Caco-2 (cell line): ENCODE measurements at regions not wholly inside any gene's neighbourhood (a gene's known extent, or its start where the extent isn't known, plus 50 kb on each side); places are given as distances from the start of the nearest gene placed in this dataset.

ENCODE experiments used
- BruUV-seq: library from RNA; stranded (reverse); fragments of 400-500 nt; replicated peaks from 2 replicates; lab custom pipeline; 2021; lab: Mats Ljungman, UMichigan
- CTCF ChIA-PET: fragments of 300-600 bp; sonication (Branson Sonifier 250); formaldehyde crosslinking; loops from one replicate; lab custom pipeline; 2022; ENCODE audit warnings: antibody characterized with exemption; lab: Charles Lee
- POLR2A ChIA-PET: fragments of 300-600 bp; sonication (Branson Sonifier 250); formaldehyde crosslinking; loops from one replicate; lab custom pipeline; 2022; ENCODE audit warnings: antibody characterized with exemption; lab: Charles Lee
- DNase-seq, 2 experiments: peaks; one replicate each; pipeline versions ENCODE4 v3.0.0 to v3.0.0-alpha.2; 2020 to 2022
- H3K27me3 ChIP-seq: replicated peaks from 2 replicates; pipeline ENCODE4 v1.6.0; 2011; ENCODE audit warnings: low read length; ENCODE audit not compliant: control insufficient read depth, insufficient read depth
- H3K36me3 ChIP-seq: 2 replicates; pipeline ENCODE4 v1.5.1; 2011; ENCODE audit warnings: low read length; ENCODE audit not compliant: control insufficient read depth, insufficient read depth
- H3K4me1 ChIP-seq: fragments of 250-450 bp; sonication (Bioruptor Pico); 2 replicates; pipeline ENCODE4 v1.5.1; 2020; ENCODE audit warnings: mild to moderate bottlenecking
- H3K4me3 ChIP-seq: 2 replicates; pipeline ENCODE4 v1.5.1; 2011; ENCODE audit warnings: low read depth, mild to moderate bottlenecking, control low read depth, low read length
- H3K9me3 ChIP-seq: fragments of 250-450 bp; sonication (Bioruptor Pico); 2 replicates; pipeline ENCODE4 v1.5.1; 2020; ENCODE audit warnings: mild to moderate bottlenecking, moderate library complexity
- H3K27ac Mint-ChIP-seq: one replicate; pipeline ENCODE4 v1.8.0; 2022; ENCODE audit warnings: mixed read lengths; ENCODE audit not compliant: unreplicated experiment
- H3K27me3 Mint-ChIP-seq: one replicate; pipeline ENCODE4 v1.8.0; 2022; ENCODE audit warnings: mixed read lengths; ENCODE audit not compliant: insufficient read depth, unreplicated experiment
- H3K36me3 Mint-ChIP-seq: one replicate; pipeline ENCODE4 v1.8.0; 2022; ENCODE audit warnings: mild to moderate bottlenecking, mixed read lengths; ENCODE audit not compliant: insufficient read depth, unreplicated experiment
- H3K4me1 Mint-ChIP-seq: one replicate; pipeline ENCODE4 v1.8.0; 2022; ENCODE audit warnings: low read depth, mixed read lengths; ENCODE audit not compliant: unreplicated experiment
- H3K4me3 Mint-ChIP-seq: one replicate; pipeline ENCODE4 v1.8.0; 2022; ENCODE audit warnings: mild to moderate bottlenecking, moderate library complexity, mixed read lengths; ENCODE audit not compliant: unreplicated experiment
- H3K9me3 Mint-ChIP-seq: one replicate; pipeline ENCODE4 v1.8.0; 2022; ENCODE audit warnings: mixed read lengths; ENCODE audit not compliant: unreplicated experiment
- intact Hi-C: fragments of 100-400 bp; cut with micrococcal nuclease; formaldehyde crosslinking; loops from one replicate; pipeline ENCODE4 v1.10.0; 2022; ENCODE audit not compliant: unreplicated experiment
- TF ChIP-seq, protein P1 (sequence below), 2 experiments: fragments of 200-600 bp in 1 of 2; IDR thresholded peaks; 1 replicate in 1 of 2; 2 replicates in 1 of 2; pipeline versions ENCODE4 v1.5.1 to v1.8.0; 2011 to 2022; ENCODE audit warnings: antibody characterized with exemption in 1 of 2, control low read depth in 1 of 2, inconsistent platforms in 1 of 2, low read depth in 1 of 2, low read length in 1 of 2, mild to moderate bottlenecking in 1 of 2, moderate library complexity in 1 of 2; ENCODE audit not compliant: insufficient read depth in 1 of 2, severe bottlenecking in 1 of 2, unreplicated experiment in 1 of 2

DNA sequence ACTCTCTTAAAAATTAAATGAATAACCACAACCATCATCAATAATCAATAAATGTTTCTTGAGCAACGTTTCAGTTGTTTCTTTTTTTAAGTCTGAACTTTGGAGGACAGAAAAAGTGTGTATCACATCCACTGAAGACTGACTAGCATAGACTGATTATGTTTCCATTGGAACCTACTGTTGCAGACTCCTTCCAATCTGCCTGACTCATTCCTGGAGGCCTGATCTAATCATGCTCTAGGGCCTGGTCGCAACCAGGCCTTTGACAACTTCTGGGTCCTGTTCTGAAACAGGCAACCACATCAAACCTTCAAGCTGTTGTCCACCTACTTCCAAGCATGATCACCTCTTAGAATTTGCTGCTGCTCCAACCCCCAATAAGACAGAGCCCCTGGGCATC lies 109.2 kb upstream of the NUDT7 start:
- DNase-seq = no peak
- ChIA-PET POLR2A (no interaction called here), CTCF (no interaction called here)
- Mint-ChIP-seq H3K9me3 (no peaks in the 10 kb centered on the region), H3K27ac (no peak overlapping the region), H3K27me3 (peaks cover 26% of the 10 kb centered on the region), H3K4me1 (no peaks in the 10 kb centered on the region), H3K36me3 (no peaks in the 10 kb centered on the region), H3K4me3 (no peak overlapping the region)
- Histone ChIP-seq H3K4me1 (no peaks in the 10 kb centered on the region), H3K4me3 (no peak overlapping the region), H3K27me3 (no peaks in the 10 kb centered on the region), H3K36me3 (no peaks in the 10 kb centered on the region), H3K9me3 (no peaks in the 10 kb centered on the region)
- BruUV-seq = no TSS peak
- intact Hi-C loops = no loop called here
- TF ChIP-seq, protein P1, sequence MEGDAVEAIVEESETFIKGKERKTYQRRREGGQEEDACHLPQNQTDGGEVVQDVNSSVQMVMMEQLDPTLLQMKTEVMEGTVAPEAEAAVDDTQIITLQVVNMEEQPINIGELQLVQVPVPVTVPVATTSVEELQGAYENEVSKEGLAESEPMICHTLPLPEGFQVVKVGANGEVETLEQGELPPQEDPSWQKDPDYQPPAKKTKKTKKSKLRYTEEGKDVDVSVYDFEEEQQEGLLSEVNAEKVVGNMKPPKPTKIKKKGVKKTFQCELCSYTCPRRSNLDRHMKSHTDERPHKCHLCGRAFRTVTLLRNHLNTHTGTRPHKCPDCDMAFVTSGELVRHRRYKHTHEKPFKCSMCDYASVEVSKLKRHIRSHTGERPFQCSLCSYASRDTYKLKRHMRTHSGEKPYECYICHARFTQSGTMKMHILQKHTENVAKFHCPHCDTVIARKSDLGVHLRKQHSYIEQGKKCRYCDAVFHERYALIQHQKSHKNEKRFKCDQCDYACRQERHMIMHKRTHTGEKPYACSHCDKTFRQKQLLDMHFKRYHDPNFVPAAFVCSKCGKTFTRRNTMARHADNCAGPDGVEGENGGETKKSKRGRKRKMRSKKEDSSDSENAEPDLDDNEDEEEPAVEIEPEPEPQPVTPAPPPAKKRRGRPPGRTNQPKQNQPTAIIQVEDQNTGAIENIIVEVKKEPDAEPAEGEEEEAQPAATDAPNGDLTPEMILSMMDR (IDR thresholded peaks at IDR 0.05; ENCODE audit: insufficient read depth in 1 of 2, low read depth in 1 of 2, low read length in 1 of 2, severe bottlenecking in 1 of 2, unreplicated experiment in 1 of 2) = no peak

DNA sequence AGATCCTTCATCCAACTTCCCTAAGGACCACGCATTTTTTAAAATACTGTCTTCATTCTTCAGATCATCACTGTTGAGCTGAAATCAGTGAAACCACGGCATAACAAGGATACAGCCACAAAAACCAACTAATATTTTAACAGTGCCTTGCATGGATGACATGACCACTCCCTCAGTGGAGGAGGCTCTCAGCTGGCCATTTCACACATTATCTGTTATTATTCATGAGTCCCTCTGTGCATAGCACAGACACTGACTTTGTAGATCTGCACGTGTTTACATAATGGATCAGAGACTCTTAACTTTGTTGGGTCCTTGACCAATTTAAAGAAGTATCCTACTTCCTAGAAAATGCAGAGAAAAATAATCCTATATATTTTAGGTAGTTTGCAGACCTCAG lies 104.8 kb upstream of the NUDT7 start:
- Mint-ChIP-seq H3K4me1 (no peaks in the 10 kb centered on the region), H3K4me3 (no peak overlapping the region), H3K27me3 (peaks cover 30% of the 10 kb centered on the region), H3K36me3 (no peaks in the 10 kb centered on the region), H3K9me3 (no peaks in the 10 kb centered on the region), H3K27ac (no peak overlapping the region)
- ChIA-PET POLR2A (no interaction called here), CTCF (no interaction called here)
- TF ChIP-seq, protein P1 (IDR thresholded peaks at IDR 0.05; ENCODE audit: insufficient read depth in 1 of 2, low read depth in 1 of 2, low read length in 1 of 2, severe bottlenecking in 1 of 2, unreplicated experiment in 1 of 2) = no peak
- Histone ChIP-seq H3K36me3 (no peaks in the 10 kb centered on the region), H3K4me3 (no peak overlapping the region), H3K9me3 (no peaks in the 10 kb centered on the region), H3K27me3 (no peaks in the 10 kb centered on the region), H3K4me1 (no peaks in the 10 kb centered on the region)
- intact Hi-C loops = no loop called here
- no TSS peak for BruUV-seq
- no peak for DNase-seq

DNA sequence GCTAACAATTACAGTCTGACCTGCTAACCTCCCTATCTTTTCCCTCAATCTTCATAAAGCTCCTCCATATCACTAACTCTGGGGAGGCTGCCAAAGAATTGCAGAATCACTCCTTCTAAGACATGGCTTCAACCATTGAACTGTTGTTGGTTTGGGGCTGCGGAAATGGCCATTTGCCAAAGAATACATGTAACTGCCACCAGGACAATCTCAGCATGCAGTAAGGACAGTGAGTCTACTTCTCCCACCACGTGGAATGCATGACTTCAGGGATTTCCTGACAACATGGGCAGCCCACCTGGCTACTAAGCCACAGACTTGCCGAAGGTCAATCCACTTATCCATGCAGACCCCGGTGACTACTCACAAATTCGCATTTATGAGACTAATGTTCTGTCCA lies 104.3 kb upstream of the NUDT7 start:
- DNase-seq = no peak
- no peak overlapping the region for H3K4me3 ChIP-seq
- no peaks in the 10 kb centered on the region for H3K9me3 ChIP-seq
- Mint-ChIP-seq H3K4me1 (no peaks in the 10 kb centered on the region), H3K9me3 (no peaks in the 10 kb centered on the region), H3K36me3 (no peaks in the 10 kb centered on the region), H3K27me3 (peaks cover 28% of the 10 kb centered on the region), H3K4me3 (no peak overlapping the region), H3K27ac (no peak overlapping the region)
- BruUV-seq = no TSS peak
- TF ChIP-seq, protein P1 (IDR thresholded peaks at IDR 0.05; ENCODE audit: insufficient read depth in 1 of 2, low read depth in 1 of 2, low read length in 1 of 2, severe bottlenecking in 1 of 2, unreplicated experiment in 1 of 2) = no peak
- intact Hi-C loops = no loop called here
- ChIA-PET CTCF (interaction anchor here (0.6 kb wide), 1 partner anchor 170 kb away, joined by 3 read pairs; no protein-coding TSS in a partner anchor), POLR2A (no interaction called here)
- H3K4me1 ChIP-seq = no peaks in the 10 kb centered on the region
- H3K36me3 ChIP-seq = no peaks in the 10 kb centered on the region
- no peaks in the 10 kb centered on the region for H3K27me3 ChIP-seq
